Tibial nerve (tissue), 3 donors: ENCODE measurements at regions not wholly inside any gene's neighbourhood (a gene's known extent, or its start where the extent isn't known, plus 50 kb on each side); places are given as distances from the start of the nearest gene placed in this dataset.

Experiments
- EP300 ChIP-seq, 2 donors: sonication (generic); formaldehyde crosslinking; IDR thresholded peaks; one replicate each; pipeline ENCODE4 v1.6.1; 2017; ENCODE audit warnings: antibody characterized with exemption in 2 of 2, mild to moderate bottlenecking in 1 of 2
- POLR2A ChIP-seq, 2 donors: fragments of 450-650 bp; IDR thresholded peaks; one replicate each; pipeline ENCODE4 v1.6.1; 2017; ENCODE audit warnings: antibody characterized with exemption in 2 of 2, mild to moderate bottlenecking in 2 of 2, moderate library complexity in 2 of 2

DNA sequence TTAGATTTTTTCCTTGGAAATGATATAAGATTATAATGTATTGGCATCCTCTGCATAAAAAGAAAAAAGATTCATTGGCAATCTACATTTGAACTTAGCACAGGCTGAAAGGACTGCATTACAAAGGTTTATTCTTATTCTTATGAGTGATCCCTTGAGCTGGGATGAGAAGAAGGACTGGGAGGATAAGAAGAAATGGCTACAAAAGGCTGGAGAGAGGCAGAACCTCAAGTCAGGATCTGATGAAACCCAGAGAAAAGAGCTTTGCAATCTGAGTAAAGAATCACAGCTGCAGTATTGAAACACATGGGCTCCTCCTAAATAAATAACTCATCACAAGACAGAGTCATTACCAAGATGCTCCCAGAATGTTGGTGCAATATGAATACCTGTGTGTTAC is 1635.4 kb upstream of the FLRT2 start:
- TF ChIP-seq EP300 (IDR thresholded peaks at IDR 0.05) (no peak), POLR2A (IDR thresholded peaks at IDR 0.05) (no peak)
